Heart right ventricle (tissue), 16 donors: ENCODE measurements at regions not wholly inside any gene's neighbourhood (a gene's known extent, or its start where the extent isn't known, plus 50 kb on each side); places are given as distances from the start of the nearest gene placed in this dataset.

Source experiments
- ATAC-seq, 8 donors: fragments of 200-7000 bp; cut with Tn5 transposase; one replicate each; pipeline ENCODE4 v1.9.1; 2020; ENCODE audit warnings: mild to moderate bottlenecking in 8 of 8, moderate library complexity in 8 of 8, moderate number of reproducible peaks in 1 of 8
- DNase-seq, 2 donors: peaks; one replicate each; pipeline ENCODE4 v3.0.0-alpha.2; 2020
- H3K27ac ChIP-seq, 10 donors: fragments of 200-600 bp; sonication (generic) in 2 of 10; one replicate each; pipeline versions ENCODE4 v1.5.0 to v1.8.0; 2020 to 2022; ENCODE audit warnings: mild to moderate bottlenecking in 3 of 10
- H3K27me3 ChIP-seq, 7 donors: fragments of 200-600 bp; one replicate each; pipeline ENCODE4 v1.8.0; 2021 to 2022; ENCODE audit warnings: mild to moderate bottlenecking in 2 of 7
- H3K36me3 ChIP-seq, 9 donors: fragments of 200-600 bp; sonication (generic) in 1 of 9; one replicate each; pipeline versions ENCODE4 v1.5.0 to v1.8.0; 2020 to 2022; ENCODE audit warnings: mild to moderate bottlenecking in 2 of 9
- H3K4me1 ChIP-seq, 9 donors: fragments of 200-600 bp; sonication (generic) in 1 of 9; one replicate each; pipeline versions ENCODE4 v1.5.0 to v1.8.0; 2020 to 2022; ENCODE audit warnings: mild to moderate bottlenecking in 4 of 9
- H3K4me3 ChIP-seq, 10 donors: fragments of 200-600 bp; sonication (generic) in 2 of 10; one replicate each; pipeline versions ENCODE4 v1.5.0 to v1.8.0; 2020 to 2022; ENCODE audit warnings: mild to moderate bottlenecking in 7 of 10, moderate library complexity in 2 of 10
- H3K9me3 ChIP-seq, 11 donors: fragments of 200-600 bp in 10 of 11; sonication (generic) in 2 of 11; one replicate each; pipeline versions ENCODE4 v1.5.0 to v1.8.0; 2013 to 2022; ENCODE audit warnings: mild to moderate bottlenecking in 2 of 11, control low read depth in 1 of 11, moderate library complexity in 1 of 11
- WGBS, 2 donors: extraction: QIAGEN DNeasy Blood & Tissue Kit; methylation state at CpG; one replicate each; pipeline ENCODE4 v1.1.7; 2013; ENCODE audit warnings: inconsistent platforms in 1 of 2; 5-methylcytosine and 5-hydroxymethylcytosine counted together
- intact Hi-C, 10 donors: fragments of 100-400 bp; cut with DNase I; formaldehyde crosslinking; loops; one replicate each; pipeline versions ENCODE4 v1.11.1 to v1.14.2; 2022
- TF ChIP-seq, protein P1 (sequence below), 9 donors: fragments of 200-600 bp; sonication (generic) in 2 of 9; IDR thresholded peaks; one replicate each; pipeline versions ENCODE4 v1.5.0 to v1.8.0; 2021 to 2022; ENCODE audit warnings: antibody characterized with exemption in 9 of 9, mild to moderate bottlenecking in 5 of 9, moderate library complexity in 1 of 9
- donor health status: Arrhythmogenic right ventricular cardiomyopathy.
- donor health status: ischemic (EF 13 %, LVEDD 7.1; RV severe dilation, severe dysfunction).
- donor health status: healthy with polysubstance abuse.
- donor health status: DM: no; HTN: yes; CAD: no.
- donor health status: DM: no; HTN: no; CAD: no.
- donor health status: ischemic (EF 25% LVEDD 6.9; RV normal size, moderate dysfunction).
- donor health status: ischemic (EF 25% LVEDD 5.7; RV mildly dilated, moderate dysfunction).
- donor health status: healthy.
- donor health status: DM: yes; HTN: yes; CAD: no.
- donor health status: Ischemic cardiomyopathy.
- donor health status: ischemic (EF 35%, LVEDD 5.7; RV mildly dilated, moderate dysfunction).
- donor health status: nonischemic (EF 11% LVEDD 7.7; RV severe dilation, severe dysfunction).
- donor health status: DM: yes; HTN: yes; CAD: no.
- donor health status: PGD.
- donor health status: ischemic (EF 29% LVEDD 5.4; RV normal size, mild dysfunction).
- donor health status: nonischemic (EF 23%, LVEDD 6.1; RV moderate dilation, normal function).

- intact Hi-C loops = no loop called here
- H3K4me1 ChIP-seq = no peaks in the 10 kb centered on the region
- DNase-seq = no peak
- WGBS, 2 donors = 66 to 78% methylated on average over 2 of the region's 2 CpGs
- H3K27me3 ChIP-seq = no peaks in the 10 kb centered on the region
- H3K36me3 ChIP-seq = no peaks in the 10 kb centered on the region
- H3K4me3 ChIP-seq = no peak overlapping the region
- H3K9me3 ChIP-seq = no peaks in the 10 kb centered on the region
- ATAC-seq = no peak
- TF ChIP-seq, protein P1, sequence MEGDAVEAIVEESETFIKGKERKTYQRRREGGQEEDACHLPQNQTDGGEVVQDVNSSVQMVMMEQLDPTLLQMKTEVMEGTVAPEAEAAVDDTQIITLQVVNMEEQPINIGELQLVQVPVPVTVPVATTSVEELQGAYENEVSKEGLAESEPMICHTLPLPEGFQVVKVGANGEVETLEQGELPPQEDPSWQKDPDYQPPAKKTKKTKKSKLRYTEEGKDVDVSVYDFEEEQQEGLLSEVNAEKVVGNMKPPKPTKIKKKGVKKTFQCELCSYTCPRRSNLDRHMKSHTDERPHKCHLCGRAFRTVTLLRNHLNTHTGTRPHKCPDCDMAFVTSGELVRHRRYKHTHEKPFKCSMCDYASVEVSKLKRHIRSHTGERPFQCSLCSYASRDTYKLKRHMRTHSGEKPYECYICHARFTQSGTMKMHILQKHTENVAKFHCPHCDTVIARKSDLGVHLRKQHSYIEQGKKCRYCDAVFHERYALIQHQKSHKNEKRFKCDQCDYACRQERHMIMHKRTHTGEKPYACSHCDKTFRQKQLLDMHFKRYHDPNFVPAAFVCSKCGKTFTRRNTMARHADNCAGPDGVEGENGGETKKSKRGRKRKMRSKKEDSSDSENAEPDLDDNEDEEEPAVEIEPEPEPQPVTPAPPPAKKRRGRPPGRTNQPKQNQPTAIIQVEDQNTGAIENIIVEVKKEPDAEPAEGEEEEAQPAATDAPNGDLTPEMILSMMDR (IDR thresholded peaks at IDR 0.05) = no peak
- H3K27ac ChIP-seq = no peak overlapping the region
Measured at GRCh38 chr4:127414951-127415606, 217.7 kb upstream of the INTU start.

GRCh38 chr4:127416115-127416514, 216.6 kb upstream of the INTU start:
- TF ChIP-seq, protein P1 (IDR thresholded peaks at IDR 0.05) = no peak
- no peak overlapping the region for H3K27ac ChIP-seq
- ATAC-seq (no peak), DNase-seq (no peak)
- no peaks in the 10 kb centered on the region for H3K36me3 ChIP-seq
- intact Hi-C loops = no loop called here
- H3K27me3 ChIP-seq = no peaks in the 10 kb centered on the region
- H3K4me1 ChIP-seq = no peaks in the 10 kb centered on the region
- no peak overlapping the region for H3K4me3 ChIP-seq
- H3K9me3 ChIP-seq = no peaks in the 10 kb centered on the region
- 81 to 85% methylated on average over 4 of the region's 4 CpGs for WGBS, 2 donors

DNA sequence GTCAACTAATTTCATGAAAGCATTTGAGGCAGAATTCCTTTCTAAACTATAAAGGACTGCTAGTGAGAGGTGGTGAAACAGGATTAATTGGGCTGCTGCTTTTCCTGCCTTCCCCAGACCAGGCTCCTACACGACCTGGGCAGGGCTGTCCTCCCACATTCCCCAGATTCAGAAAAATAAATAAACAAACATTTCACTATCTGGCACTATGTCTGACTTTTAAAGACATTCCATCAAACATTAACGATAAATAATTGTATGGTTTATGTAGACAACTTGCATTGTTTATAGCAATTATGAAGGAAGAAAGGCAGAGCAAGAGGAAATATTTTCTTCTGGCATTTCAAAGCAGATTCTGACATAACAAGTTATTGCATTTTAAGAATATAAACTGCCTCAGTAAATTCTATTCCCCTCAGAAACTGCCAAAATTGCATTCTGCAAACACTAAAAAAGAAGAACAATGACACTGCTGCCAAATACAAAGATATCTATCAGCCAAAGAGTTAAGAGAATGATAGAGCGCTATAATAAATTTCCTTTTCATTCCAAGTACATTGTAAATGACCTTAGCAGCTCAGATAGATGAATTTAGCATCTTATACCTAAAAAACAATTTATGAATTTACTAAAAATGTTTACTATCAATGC, 214.7 kb upstream of the INTU start:
- Histone ChIP-seq H3K27me3 (no peaks in the 10 kb centered on the region), H3K4me3 (no peak overlapping the region), H3K36me3 (no peaks in the 10 kb centered on the region), H3K9me3 (no peaks in the 10 kb centered on the region), H3K27ac (no peak overlapping the region), H3K4me1 (no peaks in the 10 kb centered on the region)
- intact Hi-C loops = no loop called here
- DNase-seq (no peak), ATAC-seq (no peak)
- WGBS, 2 donors = 40 to 46% methylated on average over 3 of the region's 3 CpGs
- TF ChIP-seq, protein P1 (IDR thresholded peaks at IDR 0.05) = no peak

- Histone ChIP-seq H3K27me3 (no peaks in the 10 kb centered on the region), H3K4me3 (no peak overlapping the region), H3K9me3 (no peaks in the 10 kb centered on the region), H3K36me3 (no peaks in the 10 kb centered on the region), H3K4me1 (no peaks in the 10 kb centered on the region), H3K27ac (no peak overlapping the region)
- WGBS, 2 donors = 36 to 46% methylated on average over 1 of the region's 1 CpG
- ATAC-seq (no peak), DNase-seq (no peak)
- TF ChIP-seq, protein P1 (IDR thresholded peaks at IDR 0.05) = no peak
- intact Hi-C loops = no loop called here
Measured at GRCh38 chr4:127419431-127419830, 213.3 kb upstream of the INTU start.
